Gastrocnemius medialis (tissue), 4 donors: ENCODE measurements at regions not wholly inside any gene's neighbourhood (a gene's known extent, or its start where the extent isn't known, plus 50 kb on each side); places are given as distances from the start of the nearest gene placed in this dataset.

Experiments
- ATAC-seq, 2 donors: fragments of 150-250 bp; one replicate each; pipeline ENCODE4 v1.9.1; 2016
- DNase-seq, 2 donors: peaks; one replicate each; pipeline ENCODE4 v3.0.0-alpha.2; 2019
- H3K27ac ChIP-seq, 4 donors: fragments of 200-600 bp; sonication (generic); 1 replicate in 1 of 4; 2 replicates in 3 of 4; pipeline ENCODE4 v1.5.1; 2016 to 2018; ENCODE audit warnings: mild to moderate bottlenecking in 2 of 4, moderate library complexity in 1 of 4
- H3K27me3 ChIP-seq, 3 donors: fragments of 200-600 bp; sonication (generic) in 2 of 3; 1 replicate in 1 of 3; 2 replicates in 2 of 3; pipeline versions ENCODE4 v1.5.1 to v1.6.0; 2016 to 2019; ENCODE audit warnings: mild to moderate bottlenecking in 1 of 3, moderate library complexity in 1 of 3
- H3K36me3 ChIP-seq, 2 donors: fragments of 200-600 bp; sonication (generic) in 1 of 2; one replicate each; pipeline ENCODE4 v1.5.1; 2017 to 2018
- H3K4me1 ChIP-seq, 2 donors: fragments of 200-600 bp; sonication (generic) in 1 of 2; one replicate each; pipeline ENCODE4 v1.5.1; 2016 to 2017; ENCODE audit warnings: mild to moderate bottlenecking in 2 of 2
- H3K4me3 ChIP-seq, 4 donors: fragments of 200-600 bp; sonication (generic) in 3 of 4; 1 replicate in 1 of 4; 2 replicates in 3 of 4; pipeline ENCODE4 v1.5.1; 2016 to 2019; ENCODE audit warnings: mild to moderate bottlenecking in 2 of 4
- H3K9me3 ChIP-seq, 3 donors: fragments of 200-600 bp; sonication (generic) in 2 of 3; 1 replicate in 1 of 3; 2 replicates in 2 of 3; pipeline ENCODE4 v1.5.1; 2016 to 2019
- POLR2A ChIP-seq, 2 donors: fragments of 450-650 bp; IDR thresholded peaks; one replicate each; pipeline ENCODE4 v1.6.1; 2017; ENCODE audit warnings: antibody characterized with exemption in 2 of 2, mild to moderate bottlenecking in 2 of 2, moderate library complexity in 2 of 2
- in situ Hi-C, 4 donors: fragments of 200-750 bp; cut with MboI; loops; one replicate each; pipeline versions ENCODE4 v1.15.0 to v1.8.0; 2017; ENCODE audit warnings: low sequenced_read_pairs in 4 of 4
- intact Hi-C: fragments of 100-400 bp; cut with DNase I; formaldehyde crosslinking; loops from one replicate; pipeline ENCODE4 v1.15.1; 2023; ENCODE audit warnings: low total_unique reads
- TF ChIP-seq, protein P1 (sequence below), 5 experiments: fragments of 450-650 bp in 3 of 5; fragments of 200-600 bp in 2 of 5; sonication (generic) in 2 of 5; IDR thresholded peaks in 4 of 5; conservative IDR thresholded peaks in 1 of 5; 1 replicate in 4 of 5; 2 replicates in 1 of 5; pipeline ENCODE4 v1.5.1; 2016 to 2019; ENCODE audit warnings: antibody characterized with exemption in 5 of 5, mild to moderate bottlenecking in 3 of 5, moderate library complexity in 3 of 5

DNA sequence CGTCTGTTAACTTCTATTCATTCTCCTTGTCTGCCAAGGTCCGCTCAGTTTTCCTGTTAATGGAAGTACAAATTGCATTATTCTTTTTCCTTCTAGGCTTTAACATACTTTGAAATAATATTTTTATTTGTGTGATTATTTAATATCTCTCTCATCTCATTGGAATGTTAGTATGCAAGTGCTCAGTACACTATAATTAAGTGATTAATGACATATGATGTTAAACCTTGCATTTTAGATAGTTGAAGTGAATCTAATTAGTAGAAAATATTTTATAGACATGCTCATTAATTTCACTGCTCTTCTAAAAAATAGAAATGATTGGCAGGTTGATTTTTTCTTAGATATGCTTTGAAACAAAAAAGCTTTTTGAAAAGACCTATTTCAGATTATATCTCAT, 1079.8 kb downstream of the RAPGEF2 start:
- H3K27ac ChIP-seq = no peak overlapping the region
- H3K27me3 ChIP-seq = no peaks in the 10 kb centered on the region
- H3K36me3 ChIP-seq = no peaks in the 10 kb centered on the region
- H3K9me3 ChIP-seq = no peaks in the 10 kb centered on the region
- no peak overlapping the region for H3K4me3 ChIP-seq
- no peaks in the 10 kb centered on the region for H3K4me1 ChIP-seq
- in situ Hi-C loops = no loop called here
- no peak for ATAC-seq
- DNase-seq = no peak
- intact Hi-C loops = no loop called here
- TF ChIP-seq, protein P1, sequence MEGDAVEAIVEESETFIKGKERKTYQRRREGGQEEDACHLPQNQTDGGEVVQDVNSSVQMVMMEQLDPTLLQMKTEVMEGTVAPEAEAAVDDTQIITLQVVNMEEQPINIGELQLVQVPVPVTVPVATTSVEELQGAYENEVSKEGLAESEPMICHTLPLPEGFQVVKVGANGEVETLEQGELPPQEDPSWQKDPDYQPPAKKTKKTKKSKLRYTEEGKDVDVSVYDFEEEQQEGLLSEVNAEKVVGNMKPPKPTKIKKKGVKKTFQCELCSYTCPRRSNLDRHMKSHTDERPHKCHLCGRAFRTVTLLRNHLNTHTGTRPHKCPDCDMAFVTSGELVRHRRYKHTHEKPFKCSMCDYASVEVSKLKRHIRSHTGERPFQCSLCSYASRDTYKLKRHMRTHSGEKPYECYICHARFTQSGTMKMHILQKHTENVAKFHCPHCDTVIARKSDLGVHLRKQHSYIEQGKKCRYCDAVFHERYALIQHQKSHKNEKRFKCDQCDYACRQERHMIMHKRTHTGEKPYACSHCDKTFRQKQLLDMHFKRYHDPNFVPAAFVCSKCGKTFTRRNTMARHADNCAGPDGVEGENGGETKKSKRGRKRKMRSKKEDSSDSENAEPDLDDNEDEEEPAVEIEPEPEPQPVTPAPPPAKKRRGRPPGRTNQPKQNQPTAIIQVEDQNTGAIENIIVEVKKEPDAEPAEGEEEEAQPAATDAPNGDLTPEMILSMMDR (IDR thresholded peaks at IDR 0.05 in 4 of 5, conservative IDR thresholded peaks at IDR 0.05 in 1 of 5) = no peak
- no peak for TF ChIP-seq POLR2A (IDR thresholded peaks at IDR 0.05)

DNA sequence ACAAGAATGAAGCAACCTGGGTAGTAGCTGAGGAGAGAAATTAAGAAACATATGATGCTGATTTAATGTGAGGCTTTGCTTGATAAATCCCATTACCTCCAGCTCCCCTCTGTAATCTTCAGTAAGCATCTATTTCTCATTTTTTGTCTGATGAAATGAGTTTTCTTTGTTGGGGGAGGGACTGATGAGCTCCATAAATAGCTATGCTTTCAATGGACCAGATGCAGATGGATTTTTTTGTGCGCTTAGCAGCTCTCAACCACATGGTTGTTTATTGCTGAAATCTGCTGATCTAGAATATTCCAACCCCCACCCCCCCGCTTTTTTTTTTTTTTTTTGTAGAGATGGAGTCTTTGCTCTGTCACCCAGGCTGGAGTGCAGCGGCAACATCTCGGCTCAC, 1082.0 kb downstream of the RAPGEF2 start:
- no peaks in the 10 kb centered on the region for H3K36me3 ChIP-seq
- H3K27ac ChIP-seq = no peak overlapping the region
- no peaks in the 10 kb centered on the region for H3K27me3 ChIP-seq
- DNase-seq (no peak), ATAC-seq (no peak)
- H3K9me3 ChIP-seq = no peaks in the 10 kb centered on the region
- TF ChIP-seq POLR2A (IDR thresholded peaks at IDR 0.05) = no peak
- TF ChIP-seq, protein P1 (IDR thresholded peaks at IDR 0.05 in 4 of 5, conservative IDR thresholded peaks at IDR 0.05 in 1 of 5) = no peak
- no peaks in the 10 kb centered on the region for H3K4me1 ChIP-seq
- intact Hi-C loops (no loop called here), in situ Hi-C loops (no loop called here)
- H3K4me3 ChIP-seq = no peak overlapping the region

DNA sequence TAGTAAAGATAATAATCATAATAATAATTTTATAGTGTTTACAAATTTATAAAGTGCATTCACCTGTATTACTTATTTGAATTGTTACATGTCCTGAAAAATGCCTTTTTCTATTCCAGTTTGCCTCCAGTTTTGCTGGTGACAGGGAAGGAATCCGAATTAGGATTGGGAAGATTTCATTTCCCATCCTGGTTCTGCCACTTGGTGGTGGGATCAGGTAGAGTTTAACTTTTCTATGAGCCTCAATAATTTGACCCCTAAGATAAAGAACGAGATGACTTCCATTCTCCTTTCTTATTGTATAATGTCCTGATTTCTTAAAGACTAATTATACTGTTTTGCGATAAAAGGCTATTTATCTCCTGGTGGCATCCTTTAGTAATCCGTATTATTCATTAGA, 1090.9 kb downstream of the RAPGEF2 start:
- intact Hi-C loops (no loop called here), in situ Hi-C loops (no loop called here)

DNA sequence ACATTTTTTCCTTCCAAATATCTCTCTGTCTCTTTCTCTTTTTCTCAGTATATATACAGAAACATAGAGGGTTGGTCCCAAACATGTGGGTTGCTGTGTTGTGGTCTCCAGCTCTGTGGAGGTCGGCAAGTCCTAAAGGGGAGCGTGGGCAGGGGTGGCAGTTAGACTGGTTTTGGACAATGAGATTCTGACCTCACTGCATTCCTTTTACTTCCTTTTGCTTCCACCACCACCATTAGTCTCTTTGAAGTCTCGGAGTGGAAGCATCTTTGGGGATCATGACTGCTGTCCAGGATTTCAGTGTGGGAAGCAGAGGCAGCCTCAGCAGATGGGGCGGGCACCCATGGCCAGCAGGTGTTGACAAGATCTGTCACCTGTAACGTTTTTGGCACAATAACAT, 1091.8 kb downstream of the RAPGEF2 start:
- intact Hi-C loops (no loop called here), in situ Hi-C loops (no loop called here)
- TF ChIP-seq POLR2A (IDR thresholded peaks at IDR 0.05) = no peak
- TF ChIP-seq, protein P1 (IDR thresholded peaks at IDR 0.05 in 4 of 5, conservative IDR thresholded peaks at IDR 0.05 in 1 of 5) = no peak
- H3K36me3 ChIP-seq = no peaks in the 10 kb centered on the region
- no peak overlapping the region for H3K4me3 ChIP-seq
- ATAC-seq (no peak), DNase-seq (no peak)
- no peaks in the 10 kb centered on the region for H3K4me1 ChIP-seq
- no peaks in the 10 kb centered on the region for H3K27me3 ChIP-seq
- no peak overlapping the region for H3K27ac ChIP-seq
- no peaks in the 10 kb centered on the region for H3K9me3 ChIP-seq

More for the DNA sequence above, 1090.9 kb downstream of the RAPGEF2 start:
- Histone ChIP-seq H3K27me3 (no peaks in the 10 kb centered on the region), H3K27ac (no peak overlapping the region), H3K4me1 (no peaks in the 10 kb centered on the region), H3K36me3 (no peaks in the 10 kb centered on the region), H3K4me3 (no peak overlapping the region), H3K9me3 (no peaks in the 10 kb centered on the region)
- no peak for ATAC-seq
- TF ChIP-seq POLR2A (IDR thresholded peaks at IDR 0.05) = no peak
- TF ChIP-seq, protein P1 (IDR thresholded peaks at IDR 0.05 in 4 of 5, conservative IDR thresholded peaks at IDR 0.05 in 1 of 5) = no peak
- no peak for DNase-seq

- intact Hi-C loops = no loop called here
- TF ChIP-seq POLR2A (IDR thresholded peaks at IDR 0.05) = no peak
- TF ChIP-seq, protein P1 (IDR thresholded peaks at IDR 0.05 in 4 of 5, conservative IDR thresholded peaks at IDR 0.05 in 1 of 5) = no peak
Observed at GRCh38 chr4:160202802-160203201, 1099.9 kb downstream of the RAPGEF2 start.

More at GRCh38 chr4:160202802-160203201, 1099.9 kb downstream of the RAPGEF2 start:
- ATAC-seq = no peak
- no peak for DNase-seq
- no peaks in the 10 kb centered on the region for H3K9me3 ChIP-seq
- in situ Hi-C loops = no loop called here
- H3K4me3 ChIP-seq = no peak overlapping the region
- no peak overlapping the region for H3K27ac ChIP-seq
- H3K36me3 ChIP-seq = no peaks in the 10 kb centered on the region
- no peaks in the 10 kb centered on the region for H3K4me1 ChIP-seq
- H3K27me3 ChIP-seq = no peaks in the 10 kb centered on the region
